ENCODE measurements at regions not wholly inside any gene's neighbourhood (a gene's known extent, or its start where the extent isn't known, plus 50 kb on each side); places are given as distances from the start of the nearest gene placed in this dataset.

DNA sequence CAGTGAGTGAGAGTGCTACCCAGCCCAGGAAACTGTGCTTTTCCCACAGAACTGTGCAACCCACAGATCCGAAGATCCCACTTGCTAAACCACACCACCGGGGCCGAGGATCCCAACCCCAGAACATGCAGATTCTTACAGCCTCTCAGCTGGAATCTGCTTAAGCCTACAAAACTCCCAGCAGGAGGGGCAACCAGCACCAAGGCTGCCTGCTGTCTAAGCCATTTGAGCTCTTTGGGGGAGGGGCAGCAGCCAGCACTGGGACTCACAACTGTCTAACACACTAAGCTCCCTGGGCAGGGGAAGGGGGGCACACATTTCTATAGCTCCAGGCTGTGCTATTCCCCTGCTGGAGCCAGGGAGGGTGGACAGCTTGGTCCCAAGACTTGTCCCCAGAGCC, 529.9 kb downstream of the XPNPEP1 start:
- intact Hi-C loops (cut with DNase I, micrococcal nuclease): no loop called here

DNA sequence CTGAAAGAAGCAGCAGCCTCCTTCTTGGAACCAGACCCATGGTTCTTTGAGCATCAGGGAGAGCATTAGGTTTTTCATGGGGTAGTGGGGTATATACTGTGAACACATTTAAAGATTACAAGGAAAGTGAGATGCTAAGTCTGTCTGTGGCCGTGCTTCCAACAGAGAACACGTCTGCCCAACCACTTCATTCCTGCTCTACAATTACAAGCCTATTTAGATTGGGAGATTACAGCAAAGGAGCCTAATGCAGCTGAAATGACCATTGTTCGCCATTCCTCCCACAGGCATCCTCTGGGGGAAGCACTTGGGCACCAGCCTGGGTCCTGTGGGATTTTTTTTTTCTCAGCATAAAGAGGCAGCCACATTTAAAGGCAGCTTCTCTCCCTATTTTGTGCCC, 536.4 kb downstream of the XPNPEP1 start:
- intact Hi-C loops (cut with DNase I, micrococcal nuclease): no loop called here

More for the DNA sequence above, 529.9 kb downstream of the XPNPEP1 start:
- ATAC-seq (no peak), DNase-seq (no peak)
- Histone ChIP-seq H3K9me3 (no peaks in the 10 kb centered on the region), H3K4me3 (no peak overlapping the region), H3K36me3 (ENCODE audit: low read depth) (no peaks in the 10 kb centered on the region), H3K4me1 (ENCODE audit: low read depth) (no peaks in the 10 kb centered on the region)
- TF ChIP-seq, protein P1, sequence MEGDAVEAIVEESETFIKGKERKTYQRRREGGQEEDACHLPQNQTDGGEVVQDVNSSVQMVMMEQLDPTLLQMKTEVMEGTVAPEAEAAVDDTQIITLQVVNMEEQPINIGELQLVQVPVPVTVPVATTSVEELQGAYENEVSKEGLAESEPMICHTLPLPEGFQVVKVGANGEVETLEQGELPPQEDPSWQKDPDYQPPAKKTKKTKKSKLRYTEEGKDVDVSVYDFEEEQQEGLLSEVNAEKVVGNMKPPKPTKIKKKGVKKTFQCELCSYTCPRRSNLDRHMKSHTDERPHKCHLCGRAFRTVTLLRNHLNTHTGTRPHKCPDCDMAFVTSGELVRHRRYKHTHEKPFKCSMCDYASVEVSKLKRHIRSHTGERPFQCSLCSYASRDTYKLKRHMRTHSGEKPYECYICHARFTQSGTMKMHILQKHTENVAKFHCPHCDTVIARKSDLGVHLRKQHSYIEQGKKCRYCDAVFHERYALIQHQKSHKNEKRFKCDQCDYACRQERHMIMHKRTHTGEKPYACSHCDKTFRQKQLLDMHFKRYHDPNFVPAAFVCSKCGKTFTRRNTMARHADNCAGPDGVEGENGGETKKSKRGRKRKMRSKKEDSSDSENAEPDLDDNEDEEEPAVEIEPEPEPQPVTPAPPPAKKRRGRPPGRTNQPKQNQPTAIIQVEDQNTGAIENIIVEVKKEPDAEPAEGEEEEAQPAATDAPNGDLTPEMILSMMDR (IDR thresholded peaks at IDR 0.05): no peak

DNA sequence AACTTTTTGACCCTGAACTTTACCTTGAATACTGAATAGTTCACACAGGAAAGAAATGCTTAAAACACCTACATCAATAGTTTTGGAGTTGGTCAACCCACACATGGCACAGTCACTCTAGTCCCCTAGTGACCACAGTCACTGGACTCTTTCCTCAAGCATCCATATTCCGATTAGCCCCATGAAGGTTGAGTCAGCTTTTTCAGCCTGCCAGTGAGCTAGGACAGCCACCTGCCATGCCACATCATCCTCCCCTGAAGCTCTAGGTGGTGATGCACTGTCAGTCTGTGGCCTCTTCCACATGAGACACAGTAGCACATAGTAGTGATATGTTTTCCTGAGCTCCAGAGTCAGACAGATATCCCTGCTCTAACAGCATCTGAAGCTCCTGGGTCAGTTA, 537.2 kb downstream of the XPNPEP1 start:
- no peaks in the 10 kb centered on the region for H3K4me1 ChIP-seq (ENCODE audit: low read depth)
- intact Hi-C loops (cut with DNase I, micrococcal nuclease): no loop called here
- H3K9me3 ChIP-seq: no peaks in the 10 kb centered on the region
- ATAC-seq (no peak), DNase-seq (no peak)
- no peaks in the 10 kb centered on the region for H3K36me3 ChIP-seq (ENCODE audit: low read depth)
- TF ChIP-seq, protein P1 (IDR thresholded peaks at IDR 0.05): no peak
- H3K4me3 ChIP-seq: no peak overlapping the region

More for the DNA sequence above, 536.4 kb downstream of the XPNPEP1 start:
- no peaks in the 10 kb centered on the region for H3K36me3 ChIP-seq (ENCODE audit: low read depth)
- no peak overlapping the region for H3K4me3 ChIP-seq
- DNase-seq (no peak), ATAC-seq (no peak)
- no peaks in the 10 kb centered on the region for H3K9me3 ChIP-seq
- H3K4me1 ChIP-seq (ENCODE audit: low read depth): no peaks in the 10 kb centered on the region
- TF ChIP-seq, protein P1 (IDR thresholded peaks at IDR 0.05): no peak

DNA sequence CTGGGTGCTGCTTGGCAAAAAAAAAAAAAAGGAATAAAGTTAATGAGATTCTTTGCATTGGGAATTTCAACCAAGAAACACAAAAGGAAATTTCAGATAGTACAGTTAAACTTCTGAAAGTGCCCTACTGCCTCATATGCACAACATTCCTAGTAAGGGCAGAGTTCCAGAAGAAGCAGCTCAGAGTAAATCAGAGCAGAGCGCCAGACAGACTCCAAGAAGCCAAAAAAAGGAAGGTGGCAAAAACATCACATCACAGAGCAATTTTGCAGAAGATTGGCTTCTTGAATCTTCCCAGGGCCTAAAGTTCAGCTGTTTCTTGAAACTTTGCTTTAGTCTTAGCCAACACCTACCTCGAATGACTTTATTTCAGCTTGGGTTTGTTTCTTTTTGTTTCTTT, 544.1 kb downstream of the XPNPEP1 start:
- no peak overlapping the region for H3K4me3 ChIP-seq
- H3K36me3 ChIP-seq (ENCODE audit: low read depth): no peaks in the 10 kb centered on the region
- intact Hi-C loops (cut with DNase I, micrococcal nuclease): no loop called here
- TF ChIP-seq, protein P1 (IDR thresholded peaks at IDR 0.05): no peak
- no peaks in the 10 kb centered on the region for H3K9me3 ChIP-seq
- DNase-seq (no peak), ATAC-seq (no peak)
- no peaks in the 10 kb centered on the region for H3K4me1 ChIP-seq (ENCODE audit: low read depth)

DNA sequence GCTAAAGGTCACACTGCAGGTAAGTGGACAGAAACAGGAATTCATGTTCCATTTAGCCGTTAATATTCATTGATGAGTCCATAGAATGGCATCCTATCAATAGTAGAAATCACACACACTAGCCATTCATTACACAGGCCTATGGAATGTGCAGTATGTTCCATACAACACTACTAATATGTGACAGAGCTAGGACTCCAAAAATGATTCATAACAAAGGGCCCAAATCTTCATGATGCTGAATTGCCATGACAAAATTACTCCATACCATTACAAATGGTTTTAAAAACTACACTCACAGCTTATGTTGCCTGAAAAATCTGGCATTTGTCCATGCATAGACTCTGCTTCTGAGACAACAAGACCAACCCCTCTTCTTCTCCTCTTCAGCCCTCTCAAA, 549.1 kb downstream of the XPNPEP1 start:
- intact Hi-C loops (cut with DNase I, micrococcal nuclease): no loop called here
- Histone ChIP-seq H3K36me3 (ENCODE audit: low read depth) (no peaks in the 10 kb centered on the region), H3K4me3 (no peak overlapping the region), H3K9me3 (no peaks in the 10 kb centered on the region), H3K4me1 (ENCODE audit: low read depth) (no peaks in the 10 kb centered on the region)
- no peak for DNase-seq
- ATAC-seq: no peak
- TF ChIP-seq, protein P1 (IDR thresholded peaks at IDR 0.05): no peak

DNA sequence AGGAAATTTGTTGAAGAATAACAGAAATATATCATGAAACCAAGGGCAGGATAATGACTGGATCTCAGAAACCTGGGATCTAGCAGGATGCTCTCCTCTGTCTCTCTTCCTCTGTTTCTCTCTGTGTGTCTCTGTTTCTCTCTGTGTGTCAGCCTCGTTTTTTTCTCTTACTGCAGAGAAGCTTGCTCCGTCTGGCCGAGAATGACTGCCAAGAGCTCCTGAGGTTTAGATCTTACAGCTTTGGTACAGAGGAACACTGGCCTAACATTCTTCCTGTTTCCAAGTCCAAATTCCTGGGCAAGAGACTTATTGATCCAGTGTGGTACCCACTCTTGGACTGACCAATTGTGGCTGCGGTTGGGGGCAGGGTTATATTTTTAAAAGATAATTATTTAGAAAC, 564.0 kb downstream of the XPNPEP1 start:
- no peaks in the 10 kb centered on the region for H3K36me3 ChIP-seq (ENCODE audit: low read depth)
- no peak for ATAC-seq
- no peak for DNase-seq
- no peak overlapping the region for H3K4me3 ChIP-seq
- TF ChIP-seq, protein P1 (IDR thresholded peaks at IDR 0.05): no peak
- no peaks in the 10 kb centered on the region for H3K9me3 ChIP-seq
- intact Hi-C loops (cut with DNase I, micrococcal nuclease): no loop called here
- no peaks in the 10 kb centered on the region for H3K4me1 ChIP-seq (ENCODE audit: low read depth)

Data from mucosa of descending colon (tissue), 3 donors.